Brain microvascular endothelial cell (primary cell): ENCODE measurements at regions not wholly inside any gene's neighbourhood (a gene's known extent, or its start where the extent isn't known, plus 50 kb on each side); places are given as distances from the start of the nearest gene placed in this dataset.

Experiments used
- DNase-seq: peaks from one replicate; pipeline ENCODE4 v3.0.0-alpha.2; 2020
- H3K27ac ChIP-seq: fragments of 250-450 bp; sonication (Bioruptor Pico); 2 replicates; pipeline ENCODE4 v1.5.1; 2020; ENCODE audit warnings: mild to moderate bottlenecking, moderate library complexity
- H3K27me3 ChIP-seq: fragments of 250-450 bp; sonication (Bioruptor Pico); replicated peaks from 2 replicates; pipeline ENCODE4 v1.5.1; 2020; ENCODE audit warnings: mild to moderate bottlenecking
- H3K36me3 ChIP-seq: fragments of 250-450 bp; sonication (Bioruptor Pico); replicated peaks from 2 replicates; pipeline ENCODE4 v1.5.1; 2020; ENCODE audit warnings: mild to moderate bottlenecking
- H3K4me3 ChIP-seq: 2 replicates; pipeline ENCODE4 v1.5.1; 2011; ENCODE audit warnings: low read depth, mild to moderate bottlenecking, control low read depth, low read length, moderate library complexity
- CTCF ChIP-seq: IDR thresholded peaks from 2 replicates; pipeline ENCODE4 v1.5.1; 2011; ENCODE audit warnings: low read depth, mild to moderate bottlenecking, moderate library complexity, low read length, control low read depth, inconsistent platforms; ENCODE audit errors: missing control alignments
- in situ Hi-C: cut with HindIII; loops from 2 replicates; pipeline ENCODE4 v1.10.0; 2017; ENCODE audit warnings: low sequenced_read_pairs, low pct_ligation_motif_present

- in situ Hi-C loops, result no loop called here
- Histone ChIP-seq H3K4me3 (no peak overlapping the region), H3K36me3 (no peaks in the 10 kb centered on the region), H3K27ac (no peak overlapping the region), H3K27me3 (no peaks in the 10 kb centered on the region)
- DNase-seq, result peak; percentile 44
- no peak for TF ChIP-seq CTCF
Measured at GRCh38 chr9:16987026-16987425, 116.6 kb upstream of the BNC2 start.

GRCh38 chr9:16986556-16986955, 116.1 kb upstream of the BNC2 start:
- no peaks in the 10 kb centered on the region for H3K27me3 ChIP-seq
- in situ Hi-C loops, result no loop called here
- H3K27ac ChIP-seq, result peak overlapping the region; percentile 55
- TF ChIP-seq CTCF, result no peak
- DNase-seq, result no peak
- no peak overlapping the region for H3K4me3 ChIP-seq
- no peaks in the 10 kb centered on the region for H3K36me3 ChIP-seq

- Histone ChIP-seq H3K36me3 (no peaks in the 10 kb centered on the region), H3K4me3 (no peak overlapping the region), H3K27me3 (no peaks in the 10 kb centered on the region), H3K27ac (peak overlapping the region; percentile 55)
- in situ Hi-C loops, result no loop called here
- DNase-seq, result peak; percentile 86
- no peak for TF ChIP-seq CTCF
Measured at GRCh38 chr9:16985559-16986348, 115.3 kb upstream of the BNC2 start.

- in situ Hi-C loops, result no loop called here
- no peak for DNase-seq
- Histone ChIP-seq H3K4me3 (no peak overlapping the region), H3K27me3 (no peaks in the 10 kb centered on the region), H3K36me3 (no peaks in the 10 kb centered on the region), H3K27ac (no peak overlapping the region)
- no peak for TF ChIP-seq CTCF
Measured at GRCh38 chr9:16982780-16983310, 112.4 kb upstream of the BNC2 start.

GRCh38 chr9:16976427-16976826, 106.0 kb upstream of the BNC2 start:
- no peak overlapping the region for H3K4me3 ChIP-seq
- no peak for DNase-seq
- no peaks in the 10 kb centered on the region for H3K27me3 ChIP-seq
- no peaks in the 10 kb centered on the region for H3K36me3 ChIP-seq
- no peak for TF ChIP-seq CTCF
- in situ Hi-C loops, result no loop called here
- no peak overlapping the region for H3K27ac ChIP-seq
